Anterior cingulate cortex (tissue), 58 donors: ENCODE measurements at regions not wholly inside any gene's neighbourhood (a gene's known extent, or its start where the extent isn't known, plus 50 kb on each side); places are given as distances from the start of the nearest gene placed in this dataset.
"Not testable (repeated sequence)": the region's sequence is repeated elsewhere in the genome, so short reads cannot be mapped to it uniquely, and the experiment has no call there.

ENCODE experiments used
- DNase-seq, 58 donors: peaks; one replicate each; lab custom pipeline; 2025; lab: John Stamatoyannopoulos, UW

DNA sequence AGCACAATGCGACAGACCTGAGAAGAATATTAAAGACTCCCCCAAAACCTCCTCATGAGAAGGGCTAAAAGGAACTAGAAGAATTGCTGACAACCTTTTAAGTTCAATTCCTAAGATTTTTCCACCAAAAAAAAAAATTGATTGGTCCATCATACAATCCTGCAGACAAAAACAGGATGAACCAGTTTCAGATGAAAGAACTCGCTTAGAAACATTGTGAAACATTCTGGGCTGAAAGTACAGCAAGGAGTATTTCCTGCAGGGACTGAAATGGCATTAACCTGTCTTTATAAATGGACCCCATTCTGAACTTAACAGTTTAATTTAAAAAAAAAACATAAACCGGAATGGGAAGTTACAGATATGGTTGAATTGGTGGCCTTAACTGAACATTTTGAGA lies 96.0 kb upstream of the FAM174B start:
- DNase-seq: no peak

DNA sequence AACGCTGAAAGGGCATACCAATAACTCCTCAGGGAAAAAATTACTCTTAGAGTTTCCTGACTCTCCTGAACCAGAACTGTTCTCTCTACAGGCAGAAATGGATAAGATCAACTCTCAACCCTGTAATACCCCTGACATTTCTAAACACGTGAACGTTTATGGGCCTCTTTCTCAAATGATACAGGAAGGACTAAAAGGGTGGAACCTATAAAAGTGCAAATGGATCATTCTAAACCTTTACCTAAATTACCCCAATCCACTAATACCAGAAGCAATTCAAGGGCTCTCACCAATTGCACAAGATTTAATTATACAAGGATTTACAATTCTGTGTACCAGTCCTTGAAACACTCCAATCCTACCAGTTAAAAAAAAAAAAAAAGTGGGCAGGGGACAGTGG lies 98.0 kb upstream of the FAM174B start:
- no peak for DNase-seq

DNA sequence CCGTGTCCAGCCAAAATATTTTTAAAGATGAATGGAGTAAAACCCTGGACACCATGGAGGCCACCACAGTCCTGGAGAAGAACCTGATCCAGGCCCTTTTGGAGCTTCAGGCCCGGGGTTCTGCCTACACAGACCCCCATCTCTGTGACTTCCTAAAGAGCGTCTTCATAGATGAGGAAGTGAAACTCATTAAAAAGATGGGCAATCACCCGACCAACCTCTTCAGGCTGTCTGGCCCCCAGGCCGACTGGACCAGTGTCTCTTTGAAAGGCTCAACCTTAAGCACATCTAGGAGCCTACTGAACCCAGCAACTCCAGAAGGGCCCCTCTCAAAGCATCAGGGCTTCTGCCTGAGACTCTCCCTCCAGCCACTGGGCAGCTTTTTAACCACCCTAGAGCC lies 107.9 kb upstream of the FAM174B start:
- no peak for DNase-seq

DNA sequence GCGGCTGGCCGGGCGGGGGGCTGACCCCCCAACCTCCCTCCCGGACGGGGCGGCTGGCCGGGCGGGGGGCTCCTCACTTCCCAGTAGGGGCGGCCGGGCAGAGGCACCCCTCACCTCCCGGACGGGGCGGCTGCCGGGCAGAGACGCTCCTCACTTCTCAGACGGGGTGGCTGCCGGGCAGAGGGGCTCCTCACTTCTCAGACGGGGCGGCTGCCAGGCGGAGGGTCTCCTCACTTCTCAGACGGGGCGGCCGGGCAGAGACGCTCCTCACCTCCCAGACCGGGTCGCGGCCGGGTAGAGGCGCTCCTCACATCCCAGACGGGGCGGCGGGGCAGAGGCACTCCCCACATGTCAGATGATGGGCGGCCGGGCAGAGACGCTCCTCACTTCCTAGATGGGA lies 112.6 kb upstream of the FAM174B start:
- DNase-seq: not testable (repeated sequence)

DNA sequence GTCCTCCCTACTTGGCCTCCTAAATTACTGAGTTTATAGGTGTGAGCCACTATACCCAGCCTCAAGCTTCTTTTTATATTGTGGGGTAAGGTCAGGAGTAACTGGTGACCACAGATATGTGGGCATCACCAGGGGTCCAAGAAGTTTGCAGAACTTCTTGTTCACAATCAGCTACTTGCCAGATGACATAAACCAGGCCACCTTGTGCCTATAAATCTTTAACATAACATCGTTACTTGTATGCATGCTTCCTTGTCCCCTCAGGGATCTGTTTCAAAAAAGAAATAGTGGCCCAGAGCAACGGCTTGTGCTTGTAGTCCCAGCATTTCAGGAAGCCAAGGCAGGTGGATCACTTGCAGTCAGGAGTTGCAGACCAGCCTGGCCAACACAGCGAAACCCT lies 115.1 kb upstream of the FAM174B start:
- no peak for DNase-seq

DNA sequence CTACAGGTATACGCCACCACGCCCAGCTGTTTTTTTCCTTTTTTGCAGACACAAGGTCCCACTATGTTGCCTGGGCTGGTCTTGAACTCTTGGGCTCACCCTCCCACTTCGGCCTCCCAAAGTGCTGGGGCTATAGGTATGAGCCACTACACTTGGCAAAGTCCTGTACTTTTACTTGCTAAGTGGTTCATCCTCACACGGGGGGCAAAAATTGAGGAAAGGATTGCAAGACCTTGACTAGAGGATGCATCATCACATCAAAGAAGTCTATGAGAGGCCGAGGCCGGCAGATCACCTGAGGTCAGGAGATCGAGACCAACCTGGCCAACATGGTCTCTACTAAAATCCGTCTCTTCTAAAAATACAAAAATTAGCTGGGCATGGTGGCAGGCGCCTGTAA lies 116.5 kb upstream of the FAM174B start:
- DNase-seq: no peak

DNA sequence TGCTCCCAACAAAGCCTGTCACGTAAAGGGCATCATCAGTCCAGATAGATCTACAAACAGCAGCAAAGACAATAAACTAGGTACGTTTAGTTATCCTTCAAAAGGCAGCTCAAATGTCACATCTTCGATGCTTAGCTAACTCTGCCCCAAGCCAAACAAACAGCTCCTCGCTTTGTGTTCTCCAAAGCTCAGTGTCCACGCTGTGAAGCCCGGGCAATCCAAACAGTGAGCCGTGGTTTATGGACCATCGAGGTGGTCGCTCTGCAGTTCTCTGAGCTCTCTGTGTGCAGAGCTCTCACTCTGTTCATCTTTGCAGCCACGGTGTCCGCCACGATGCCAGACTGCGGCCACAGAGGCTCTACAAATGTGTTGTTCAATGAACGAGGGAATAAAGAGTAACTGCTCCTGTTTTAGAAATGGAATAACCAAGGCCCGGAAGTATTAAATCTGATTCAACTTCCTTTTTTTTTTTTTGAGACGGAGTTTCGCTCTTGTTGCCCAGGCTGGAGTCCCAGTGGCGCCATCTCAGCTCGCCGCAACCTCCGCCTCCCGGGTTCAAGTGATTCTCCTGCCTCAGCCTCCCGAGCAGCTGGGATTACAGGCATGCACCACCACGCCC lies 117.2 kb upstream of the FAM174B start:
- no peak for DNase-seq

DNA sequence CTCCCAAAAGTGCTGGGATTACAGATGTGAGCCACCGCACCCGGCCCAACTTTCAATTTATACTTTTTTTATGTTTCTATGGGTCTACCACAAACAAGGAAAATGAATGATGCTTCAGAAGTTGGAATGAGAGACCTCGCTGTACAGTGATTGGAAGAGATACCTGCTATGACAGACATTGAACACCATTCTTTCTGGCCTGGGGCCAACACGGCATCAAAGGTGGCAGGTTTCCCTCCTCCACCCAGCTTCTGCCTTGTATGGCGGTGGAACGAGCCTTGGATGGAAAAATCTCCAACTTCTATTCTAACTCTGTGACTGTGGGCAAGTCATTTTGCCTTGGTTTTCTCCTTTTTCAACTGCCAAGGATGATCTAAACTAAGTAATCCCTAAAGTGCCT lies 117.8 kb upstream of the FAM174B start:
- DNase-seq: no peak

DNA sequence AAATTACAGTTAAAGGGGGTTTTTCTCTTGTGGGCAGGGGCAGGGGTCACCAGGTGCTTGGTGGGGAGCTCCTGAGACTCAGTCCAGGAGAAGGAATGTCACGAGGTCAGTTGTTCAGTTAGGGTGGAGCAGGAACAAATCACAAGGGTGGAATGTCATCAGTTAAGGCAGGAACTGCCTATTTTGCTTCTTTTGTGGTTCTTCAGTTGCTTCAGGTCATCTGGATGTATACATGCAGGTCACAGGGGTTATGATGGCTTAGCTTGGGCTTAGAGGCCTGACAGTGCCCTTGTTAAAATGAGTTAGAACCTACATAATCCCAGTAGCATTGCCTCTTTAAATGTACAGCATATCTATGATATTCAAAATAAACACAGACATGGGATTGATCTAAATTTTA lies 120.2 kb upstream of the CHD2 start:
- no peak for DNase-seq

DNA sequence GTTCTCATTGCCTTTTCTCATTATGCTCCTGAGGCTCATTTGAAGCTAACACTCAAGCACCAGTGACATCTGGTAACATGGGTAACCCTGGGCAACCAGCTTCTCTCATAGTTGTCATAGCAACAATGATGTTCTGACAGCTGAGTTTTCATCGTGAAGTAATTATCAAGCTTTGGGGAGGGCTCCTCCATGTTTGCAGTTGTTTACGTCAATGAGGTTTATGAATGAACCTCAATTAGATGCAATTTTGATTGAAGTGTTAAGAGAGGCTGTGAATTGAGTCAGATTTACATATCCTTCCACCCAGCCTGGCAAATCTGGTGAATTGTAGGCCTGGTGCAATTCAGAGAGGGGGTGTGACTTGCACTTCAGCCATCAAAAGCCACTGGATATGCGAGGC lies 119.3 kb upstream of the CHD2 start:
- peak in 22 of 58 donors; percentile 5 to 79 (median 24) for DNase-seq

DNA sequence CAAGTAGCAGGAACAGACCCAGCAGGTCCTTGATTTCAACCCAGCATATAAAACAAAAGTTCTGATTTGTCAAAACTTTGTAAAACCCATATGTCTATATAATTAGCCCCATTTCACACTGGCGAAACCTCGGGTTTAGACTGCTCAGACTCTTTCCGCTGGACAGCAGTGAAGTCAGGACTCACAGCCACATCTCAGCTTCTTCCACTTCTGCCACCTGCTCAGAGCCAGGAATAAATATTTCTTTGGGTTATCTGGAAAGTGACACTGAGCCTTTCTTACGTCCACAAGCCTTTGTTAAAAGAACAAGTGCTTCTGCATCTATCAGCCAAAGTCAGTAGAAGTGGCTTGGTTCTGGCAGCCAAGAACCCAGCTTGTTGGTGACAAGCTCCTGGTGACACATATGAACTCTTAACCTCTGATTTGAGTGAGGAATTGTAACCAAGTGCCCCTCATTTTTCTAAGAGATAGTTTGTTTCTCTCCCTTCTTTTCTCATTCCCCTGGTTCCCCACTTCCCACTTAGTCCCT lies 118.1 kb upstream of the CHD2 start:
- no peak for DNase-seq

DNA sequence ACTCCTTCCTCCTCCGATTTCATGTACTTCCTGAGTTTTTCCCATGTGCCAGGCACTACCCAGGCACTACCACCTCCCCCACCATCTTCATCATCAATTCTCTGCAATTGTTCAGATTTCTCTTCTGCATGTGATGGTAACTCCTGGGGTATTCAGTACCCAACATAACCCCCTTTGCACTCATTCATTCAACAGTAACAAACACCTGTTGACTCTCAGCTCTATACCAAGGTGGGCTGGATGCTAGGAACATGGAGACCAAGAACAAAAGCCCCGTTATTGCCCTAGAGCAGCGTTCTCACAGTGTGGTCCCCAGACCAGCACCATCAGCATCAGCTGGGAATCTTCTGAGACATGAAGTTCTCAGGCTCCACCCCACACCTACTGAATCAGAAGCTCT lies 113.0 kb upstream of the CHD2 start:
- DNase-seq: no peak

DNA sequence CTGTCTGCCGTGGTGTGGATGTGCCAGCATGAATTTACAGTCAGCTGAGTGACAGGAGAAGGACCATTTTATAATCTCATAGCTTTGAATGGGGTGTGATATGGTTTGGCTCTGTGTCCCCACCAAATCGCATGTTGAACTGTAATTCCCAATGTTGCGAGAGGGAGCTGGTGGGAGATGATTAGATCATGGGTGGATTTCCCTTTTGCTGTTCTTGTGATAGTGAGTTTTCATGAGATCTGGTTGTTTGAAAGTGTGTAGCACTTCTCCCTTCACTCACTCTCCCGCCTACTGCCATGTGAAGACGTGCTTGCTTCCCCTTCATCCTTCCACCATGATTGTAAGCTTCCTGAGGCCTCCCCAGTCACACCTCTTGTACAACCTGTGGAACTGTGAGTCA lies 111.9 kb upstream of the CHD2 start:
- DNase-seq: no peak

DNA sequence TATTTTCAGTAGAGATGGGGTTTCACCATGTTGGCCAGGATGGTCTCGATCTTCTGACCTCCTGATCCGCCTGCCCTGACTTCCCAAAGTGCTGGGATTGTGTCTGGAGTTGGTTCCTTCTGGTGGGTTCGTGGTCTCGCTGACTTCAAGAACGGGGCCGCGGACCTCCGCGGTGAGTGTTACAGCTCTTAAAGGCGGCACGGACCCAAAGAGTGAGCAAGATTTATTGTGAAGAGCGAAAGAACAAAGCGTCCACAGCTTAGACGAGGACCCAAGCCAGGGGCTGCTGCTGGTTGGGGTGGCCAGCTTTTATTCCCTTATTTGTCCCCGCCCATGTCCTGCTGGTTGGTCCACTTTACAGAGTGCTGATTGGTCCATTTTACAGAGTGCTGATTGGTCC lies 111.3 kb upstream of the CHD2 start:
- not testable (repeated sequence) for DNase-seq

DNA sequence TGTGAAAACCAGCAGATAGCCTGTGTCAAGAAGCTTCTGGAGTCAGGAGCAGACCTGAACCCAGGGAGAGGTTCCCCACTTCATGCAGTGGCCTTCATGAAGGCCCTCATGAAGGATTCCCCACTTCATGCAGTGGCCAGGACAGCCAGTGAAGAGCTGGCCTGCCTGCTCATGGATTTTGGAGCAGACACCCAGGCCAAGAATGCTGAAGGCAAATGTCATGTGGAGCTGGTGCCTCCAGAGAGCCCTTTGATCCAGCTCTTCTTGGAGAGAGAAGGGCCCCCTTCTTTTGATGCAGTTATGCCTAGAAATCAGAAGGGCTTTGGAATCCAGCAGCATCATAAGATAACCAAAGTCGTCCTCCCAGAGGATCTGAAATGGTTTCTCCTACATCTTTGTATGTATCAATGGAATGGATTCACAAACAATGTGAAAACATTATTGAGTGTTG lies 103.9 kb upstream of the CHD2 start:
- DNase-seq: no peak

DNA sequence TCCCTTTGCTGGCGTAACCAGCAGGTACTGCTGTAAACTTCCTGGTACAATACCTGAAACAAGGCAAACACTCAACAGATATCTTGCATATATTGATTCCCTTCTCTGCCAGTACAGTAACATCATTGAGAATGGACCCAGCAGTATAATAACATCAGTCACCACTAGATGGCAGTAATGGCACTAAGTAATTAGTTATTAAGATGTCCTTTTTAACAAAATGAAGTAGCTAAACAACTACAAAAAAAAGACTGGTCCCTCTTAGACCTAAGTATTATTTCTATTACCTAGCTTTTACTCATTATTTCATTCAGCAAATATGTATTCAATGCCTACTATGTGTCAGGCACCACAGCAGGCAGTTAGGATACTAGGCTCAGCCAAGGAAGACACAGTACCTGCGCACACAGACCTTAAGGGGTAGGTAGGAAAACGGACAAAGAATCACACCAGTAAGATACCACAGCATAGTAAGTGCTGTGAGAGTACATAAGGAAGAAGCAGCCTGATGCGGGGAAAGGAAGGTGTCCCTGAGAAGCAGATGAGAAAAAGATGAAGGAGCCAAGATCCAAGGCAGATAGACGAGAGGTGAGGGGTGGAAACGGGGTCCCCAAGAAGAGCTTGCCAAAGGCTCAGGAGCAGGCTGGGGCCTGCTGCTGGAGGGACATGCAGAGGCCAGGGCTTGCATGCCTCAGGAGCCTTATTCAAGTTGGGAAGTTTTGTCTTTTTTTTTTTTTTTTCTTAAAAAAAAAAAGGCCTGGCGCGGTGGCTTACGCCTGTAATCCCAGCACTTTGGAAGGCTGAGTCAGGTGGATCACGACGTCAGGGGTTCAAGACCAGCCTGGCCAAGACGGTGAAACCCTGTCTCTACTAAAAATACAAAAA lies 102.7 kb upstream of the CHD2 start:
- DNase-seq: peak in 3 of 58 donors; percentile 23 to 71 (median 53)

DNA sequence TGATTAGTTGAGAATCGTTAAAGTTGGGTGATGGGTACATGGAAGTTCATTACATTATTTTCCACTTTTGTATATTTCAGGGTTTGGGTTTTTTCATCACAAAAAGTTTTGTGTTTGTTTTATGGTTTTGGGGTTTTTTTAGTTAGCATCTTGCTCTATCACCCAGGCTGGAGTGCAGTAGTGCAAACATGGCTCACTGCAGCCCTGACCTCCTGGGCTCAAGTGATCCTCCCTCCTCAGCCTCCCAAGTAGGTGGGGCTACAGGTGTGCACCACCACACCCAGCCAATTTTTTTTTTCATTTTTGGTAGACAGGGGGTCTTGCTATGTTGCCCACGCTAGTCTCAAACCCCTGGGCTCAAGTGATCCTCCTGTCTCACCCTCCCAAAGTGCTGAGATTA lies 100.1 kb upstream of the CHD2 start:
- no peak for DNase-seq

DNA sequence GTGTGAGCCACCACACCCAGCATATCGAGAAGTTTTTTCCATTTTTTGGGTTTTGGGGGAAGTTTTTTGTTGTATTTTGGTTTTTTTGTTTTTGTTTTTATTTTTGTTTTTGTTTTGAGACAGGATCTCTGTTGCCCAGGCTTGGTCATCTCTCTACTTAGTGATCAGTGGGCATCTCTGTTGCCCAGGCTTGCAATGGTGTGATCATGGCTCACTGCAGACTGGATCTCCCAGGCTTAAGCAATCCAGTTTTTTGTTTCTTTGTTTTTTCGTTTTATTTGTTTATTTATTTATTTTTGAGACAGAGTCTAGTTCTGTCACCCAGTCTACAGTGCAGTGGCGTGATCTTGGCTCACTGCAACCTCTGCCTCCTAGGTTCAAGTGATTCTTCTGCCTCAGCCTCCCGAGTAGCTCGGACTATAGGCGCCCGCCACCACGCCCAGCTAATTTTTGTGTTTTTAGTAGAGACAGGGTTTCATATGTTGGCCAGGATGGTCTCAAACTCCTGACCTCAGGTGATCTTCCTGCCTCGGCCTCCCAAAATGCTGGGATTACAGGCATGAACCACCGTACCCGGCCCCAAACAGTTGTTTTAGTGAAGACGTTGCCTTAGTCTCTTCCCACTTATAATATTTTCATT lies 99.6 kb upstream of the CHD2 start:
- not testable (repeated sequence) for DNase-seq

DNA sequence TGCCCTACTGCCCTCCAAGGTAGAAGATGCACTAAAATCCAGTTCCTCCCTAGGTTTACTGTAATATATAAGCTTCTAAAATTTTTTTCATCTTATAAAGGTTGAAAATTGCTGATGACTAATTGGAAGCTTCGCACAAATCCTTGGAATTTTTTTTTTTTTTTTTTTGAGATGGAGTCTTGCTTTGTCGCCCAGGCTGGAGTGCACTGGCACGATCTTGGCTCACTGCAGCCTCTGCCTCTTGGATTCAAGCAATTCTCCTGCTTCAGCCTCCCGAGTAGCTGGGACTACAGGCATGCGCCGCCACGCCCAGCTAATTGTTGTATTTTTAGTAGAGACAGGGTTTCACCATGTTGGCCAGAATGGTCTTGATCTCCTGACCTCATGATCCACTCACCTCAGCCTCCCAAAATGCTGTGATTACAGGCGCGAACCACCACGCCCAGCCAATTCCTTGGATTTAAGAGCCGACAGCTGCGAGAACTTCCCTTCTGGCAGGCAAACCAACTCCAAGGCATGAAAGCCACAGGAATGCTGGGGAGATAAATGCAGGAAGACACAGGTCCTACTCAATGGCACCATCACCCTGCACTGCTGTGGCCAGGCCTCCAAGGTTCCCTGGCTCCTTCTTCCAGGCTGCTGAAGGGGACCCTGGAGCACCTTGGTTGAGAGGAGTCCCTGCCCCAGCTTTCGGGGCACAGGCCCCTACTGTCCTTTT lies 98.9 kb upstream of the CHD2 start:
- not testable (repeated sequence) for DNase-seq

DNA sequence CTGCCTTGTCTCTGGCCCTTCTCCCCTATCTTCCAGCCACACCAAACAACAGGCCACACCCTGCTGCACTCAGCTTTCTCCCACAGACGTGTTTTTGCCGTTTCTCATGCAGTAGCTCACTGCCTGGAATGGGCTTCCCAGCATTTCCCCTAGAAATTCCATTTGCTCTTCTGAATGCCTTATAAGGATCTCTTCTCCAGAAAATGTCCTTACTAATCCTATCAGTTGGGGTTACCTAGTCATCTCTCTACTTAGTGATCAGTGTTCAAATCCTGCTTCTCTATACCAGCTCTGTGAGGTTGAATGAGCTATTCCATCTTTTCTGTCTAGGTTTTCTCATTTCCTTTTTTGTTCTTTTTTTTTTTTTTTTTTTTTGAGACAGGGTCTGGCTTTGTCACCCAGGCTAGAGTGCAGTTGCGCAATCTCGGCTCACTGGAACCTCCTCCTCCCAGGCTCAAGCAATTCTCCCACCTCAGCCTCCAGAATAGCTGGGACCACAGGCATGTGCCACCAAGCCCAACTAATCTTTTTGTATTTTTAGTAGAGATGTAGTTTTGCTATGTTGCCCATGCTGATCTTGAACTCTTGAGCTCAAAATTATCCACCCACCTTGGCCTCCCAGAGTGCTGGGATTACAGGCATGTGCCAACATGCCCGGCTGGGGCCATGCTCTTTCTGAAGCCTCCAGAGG lies 98.2 kb upstream of the CHD2 start:
- no peak for DNase-seq
